NCI-H2081 treated with DMSO at 0.1 percent for 48 hours (cell line): ENCODE measurements at regions not wholly inside any gene's neighbourhood (a gene's known extent, or its start where the extent isn't known, plus 50 kb on each side); places are given as distances from the start of the nearest gene placed in this dataset.
"Not testable (repeated sequence)": the region's sequence is repeated elsewhere in the genome, so short reads cannot be mapped to it uniquely, and the experiment has no call there.

Experiments used
- DNase-seq: peaks from one replicate; lab custom pipeline; 2025; lab: John Stamatoyannopoulos, UW

DNA sequence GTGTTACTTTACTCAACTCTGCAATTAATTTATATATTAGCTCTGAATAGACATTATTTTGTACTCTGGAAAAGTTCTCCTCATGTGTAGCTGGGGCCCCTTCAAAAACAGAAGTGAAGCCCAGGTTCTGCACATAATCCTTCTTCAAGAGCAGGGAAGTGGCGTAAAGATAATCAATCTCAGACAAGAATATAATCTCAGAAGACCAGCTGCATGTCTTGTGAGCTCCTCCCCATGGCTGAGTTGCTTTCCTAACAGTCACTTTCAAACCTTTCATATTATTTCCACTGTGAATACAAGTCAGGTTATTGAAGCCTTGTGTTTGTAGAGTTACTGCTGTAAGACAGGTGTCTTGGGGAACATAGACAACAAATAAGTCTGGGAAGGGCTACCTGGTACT lies 691.9 kb downstream of the RFPL4B start:
- no peak for DNase-seq

GRCh38 chr6:113047148-113047547 lies 700.0 kb downstream of the RFPL4B start:
- DNase-seq = no peak

GRCh38 chr6:113047932-113048331 lies 700.8 kb downstream of the RFPL4B start:
- no peak for DNase-seq

- DNase-seq = no peak
Observed at GRCh38 chr6:113048741-113049140, 701.6 kb downstream of the RFPL4B start.

GRCh38 chr6:113049190-113049589 lies 702.1 kb downstream of the RFPL4B start:
- DNase-seq = no peak

DNA sequence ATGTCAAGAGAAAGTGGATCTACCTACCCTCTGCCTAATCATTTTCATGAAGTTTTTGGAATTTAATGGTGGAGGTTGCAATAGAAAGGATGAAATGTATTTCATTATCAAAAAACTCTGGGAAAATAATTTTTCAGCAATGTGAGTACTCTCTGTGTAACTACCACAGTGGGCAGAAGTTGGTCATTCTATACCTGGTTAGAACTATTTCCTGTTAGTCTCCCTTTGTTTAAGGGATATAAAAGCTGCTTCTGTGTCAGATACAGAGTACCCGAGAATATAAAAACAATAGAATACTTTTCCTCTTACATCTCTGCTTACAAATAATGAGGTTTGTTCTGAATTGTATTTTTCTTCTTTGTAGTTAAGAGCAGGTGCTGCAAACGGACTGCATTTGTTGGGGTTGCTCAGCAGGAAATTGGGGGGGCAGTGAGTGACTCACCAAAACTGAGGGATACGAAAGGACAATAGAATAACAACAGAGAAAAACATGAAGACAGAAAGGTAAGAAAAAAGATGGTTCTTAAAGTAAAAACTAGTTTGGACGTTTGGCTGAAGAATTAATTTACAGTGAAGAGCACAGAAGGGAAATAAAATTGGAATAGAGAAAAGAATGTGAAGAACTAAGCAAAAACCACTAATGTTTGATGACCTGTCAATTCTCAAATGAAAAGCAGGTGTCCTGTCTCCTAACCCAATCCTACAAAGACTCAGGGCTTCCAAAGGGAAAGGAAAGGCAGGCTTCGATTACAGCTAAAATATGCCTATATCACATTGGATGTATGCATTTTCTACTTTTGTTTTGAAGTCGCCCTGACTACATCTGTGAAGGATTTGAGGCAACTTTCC lies 703.1 kb downstream of the RFPL4B start:
- no peak for DNase-seq

DNA sequence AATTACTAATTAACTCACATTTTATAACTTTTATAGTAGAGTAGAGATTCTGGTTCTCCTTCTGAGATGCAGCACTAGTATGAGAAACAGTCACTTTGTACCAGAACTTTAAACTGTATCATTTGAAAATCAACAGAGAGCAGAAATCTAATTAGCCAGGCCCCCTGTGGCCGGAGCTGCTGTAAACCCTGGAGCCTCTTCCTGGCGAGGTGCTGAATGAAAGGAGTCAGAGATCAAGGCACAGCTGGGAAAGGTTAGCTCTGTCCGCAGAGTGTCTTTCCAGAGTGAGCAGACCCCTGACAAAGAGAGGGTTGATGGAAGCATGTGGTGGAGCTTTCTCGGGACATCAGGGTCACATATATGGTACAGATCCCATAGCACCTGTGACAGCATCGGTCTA lies 703.8 kb downstream of the RFPL4B start:
- no peak for DNase-seq

- no peak for DNase-seq
Observed at GRCh38 chr6:113052506-113052905, 705.4 kb downstream of the RFPL4B start.

- no peak for DNase-seq
Observed at GRCh38 chr6:113055061-113055460, 707.9 kb downstream of the RFPL4B start.

- DNase-seq = no peak
Observed at GRCh38 chr6:113055998-113056397, 708.9 kb downstream of the RFPL4B start.

DNA sequence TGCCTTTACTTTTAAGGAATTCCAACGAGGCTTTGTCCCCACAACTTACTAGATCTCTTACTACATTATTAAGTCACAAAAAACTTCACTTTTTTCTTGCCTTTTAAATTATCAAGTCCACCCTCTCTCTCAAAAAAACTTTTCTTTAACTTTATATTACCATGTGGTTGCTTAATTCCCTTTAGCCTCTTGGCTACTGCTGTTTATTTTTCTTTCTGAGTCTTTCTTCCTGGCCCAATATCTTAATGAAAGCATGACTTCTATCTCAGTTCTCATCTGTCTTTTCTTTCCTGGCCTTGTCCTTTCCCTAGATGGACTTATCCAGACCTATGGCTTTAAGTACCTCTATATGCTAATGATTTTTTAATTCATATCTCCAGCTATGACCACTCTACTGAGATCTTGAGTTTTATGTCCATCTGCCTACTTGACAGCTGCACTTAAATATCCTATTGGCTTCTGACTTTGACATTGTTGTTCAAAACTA lies 710.5 kb downstream of the RFPL4B start:
- no peak for DNase-seq

GRCh38 chr6:113060664-113061063 lies 713.5 kb downstream of the RFPL4B start:
- no peak for DNase-seq

DNA sequence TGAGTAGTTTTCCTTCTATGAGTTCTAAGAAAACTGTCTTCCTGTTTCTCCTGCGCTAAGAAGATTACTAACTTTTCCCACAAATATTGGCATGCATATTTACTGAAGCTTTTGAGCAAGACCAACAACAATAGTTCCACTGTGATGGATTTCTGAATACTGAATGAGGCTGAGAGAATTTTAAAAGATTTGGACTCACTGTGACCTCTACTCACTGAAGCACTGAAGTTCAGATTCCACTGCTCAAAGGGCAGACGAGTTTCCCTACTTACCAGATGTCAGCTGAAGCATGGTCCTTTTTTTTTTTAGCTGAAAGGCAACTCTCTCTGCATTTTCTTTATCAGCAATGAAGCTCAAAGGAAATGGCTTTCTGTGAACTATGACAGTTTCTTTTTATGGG lies 718.5 kb downstream of the RFPL4B start:
- DNase-seq = no peak

DNA sequence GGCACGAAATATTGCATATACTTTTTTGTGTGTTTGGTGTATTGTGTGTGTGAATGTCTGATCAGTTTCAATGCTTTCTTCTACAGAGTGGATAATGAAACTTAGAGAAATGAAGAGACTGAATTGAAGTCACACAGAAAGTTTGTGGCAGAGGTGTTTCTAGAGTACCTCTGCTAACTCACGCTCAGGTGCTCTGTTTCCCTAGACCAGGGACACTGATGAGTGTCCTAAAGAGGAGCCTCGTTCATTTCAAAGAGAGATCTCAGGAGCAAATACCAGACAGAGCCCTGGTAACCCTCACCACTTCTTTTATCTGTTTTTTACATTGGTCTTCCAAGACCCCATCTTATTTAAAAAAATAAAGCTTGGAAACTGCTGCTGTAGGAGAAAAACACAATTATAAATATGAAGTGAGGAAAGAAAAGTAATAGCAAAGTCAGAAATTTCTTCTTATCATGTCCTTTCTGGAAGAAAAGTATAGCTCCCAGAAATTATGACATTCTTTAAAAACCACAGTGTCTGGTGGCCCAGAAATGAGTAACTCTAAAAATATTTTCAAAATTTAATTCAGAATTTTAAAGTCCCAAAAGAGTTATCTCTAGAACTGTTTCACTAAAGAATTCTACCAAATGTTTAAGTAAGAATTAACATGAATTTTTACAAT lies 720.6 kb downstream of the RFPL4B start:
- no peak for DNase-seq

GRCh38 chr6:113068570-113068969 lies 721.4 kb downstream of the RFPL4B start:
- DNase-seq = no peak

- not testable (repeated sequence) for DNase-seq
Observed at GRCh38 chr6:113070681-113071080, 723.6 kb downstream of the RFPL4B start.

GRCh38 chr6:113073611-113074191 lies 726.6 kb downstream of the RFPL4B start:
- DNase-seq = no peak

DNA sequence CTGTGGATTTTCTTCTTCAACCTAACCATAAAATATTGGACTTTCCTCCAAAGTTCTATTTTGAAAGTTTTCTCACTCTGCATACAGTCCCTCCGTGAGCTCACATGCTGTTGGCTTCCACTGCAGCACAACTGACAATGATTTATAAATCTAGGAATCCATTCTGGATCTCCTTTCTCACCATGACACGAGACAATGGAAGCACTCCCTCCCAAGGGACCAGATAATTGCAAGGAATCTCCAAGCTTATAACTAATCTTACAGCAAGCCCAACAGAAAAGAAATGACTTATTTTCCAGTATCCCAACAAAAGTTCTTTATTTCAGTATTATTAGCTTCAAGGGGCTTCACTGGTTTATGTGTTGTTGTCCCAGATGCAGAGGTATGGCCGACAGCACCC lies 729.0 kb downstream of the RFPL4B start:
- DNase-seq = no peak

DNA sequence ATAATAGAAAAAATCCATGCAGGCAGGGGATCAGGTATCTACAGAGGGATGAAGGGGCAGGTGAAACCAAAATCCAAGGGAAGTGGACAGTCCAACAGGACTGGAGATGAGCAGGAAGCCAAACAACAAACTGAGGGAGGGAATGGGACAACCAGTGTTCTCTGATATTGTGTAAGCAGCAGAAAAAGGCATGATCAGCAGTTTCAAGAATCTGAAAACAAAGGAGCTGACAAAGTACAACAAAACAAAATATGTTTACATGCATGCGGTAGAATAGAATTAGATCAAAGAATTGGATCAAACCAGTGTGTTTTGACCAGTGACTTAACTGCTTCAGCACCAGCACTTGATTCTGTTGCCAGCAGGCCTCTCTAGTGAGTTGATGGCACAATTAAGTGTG lies 729.7 kb downstream of the RFPL4B start:
- no peak for DNase-seq

DNA sequence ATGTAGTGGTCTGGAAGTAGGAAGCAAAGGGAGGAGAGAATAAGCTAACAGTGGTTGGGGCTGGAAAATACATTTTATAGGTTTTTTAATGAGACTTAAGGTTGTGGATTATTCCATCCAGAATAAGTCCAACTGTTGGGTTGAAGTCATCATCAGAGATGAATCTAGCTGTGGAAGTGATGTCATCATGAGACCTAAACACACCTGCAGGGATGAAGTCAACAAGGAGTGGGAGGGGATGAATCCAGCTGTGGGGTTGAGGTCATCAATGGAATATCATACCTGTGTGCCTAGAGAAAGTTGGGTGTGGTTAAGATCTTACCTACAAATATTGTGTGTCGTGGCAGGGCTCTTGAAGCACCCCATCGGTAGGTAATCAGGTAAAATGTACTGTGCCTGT lies 730.7 kb downstream of the RFPL4B start:
- DNase-seq = no peak

- no peak for DNase-seq
Observed at GRCh38 chr6:113078791-113079190, 731.7 kb downstream of the RFPL4B start.

GRCh38 chr6:113082745-113083144 lies 735.6 kb downstream of the RFPL4B start:
- no peak for DNase-seq

GRCh38 chr6:113083947-113084346 lies 736.8 kb downstream of the RFPL4B start:
- no peak for DNase-seq
